Nephron (organoid): ENCODE measurements at regions not wholly inside any gene's neighbourhood (a gene's known extent, or its start where the extent isn't known, plus 50 kb on each side); places are given as distances from the start of the nearest gene placed in this dataset.
A peak's percentile ranks its signal among the peaks of the same experiment; 100 is the strongest.

Experiments
- H3K27ac Mint-ChIP-seq, 3 experiments: 2 replicates each; pipeline ENCODE4 v1.8.0; 2020; ENCODE audit warnings: mixed read lengths in 3 of 3, mild to moderate bottlenecking in 2 of 3, moderate library complexity in 1 of 3
- H3K27me3 Mint-ChIP-seq: 2 replicates; pipeline ENCODE4 v1.8.0; 2021; ENCODE audit warnings: low read depth, mild to moderate bottlenecking, moderate library complexity, mixed read lengths
- H3K36me3 Mint-ChIP-seq: 2 replicates; pipeline ENCODE4 v1.8.0; 2020; ENCODE audit warnings: low read depth, mixed read lengths
- H3K4me1 Mint-ChIP-seq: 2 replicates; pipeline ENCODE4 v1.8.0; 2020; ENCODE audit warnings: mixed read lengths
- H3K4me3 Mint-ChIP-seq, 3 experiments: 2 replicates each; pipeline ENCODE4 v1.8.0; 2020; ENCODE audit warnings: mild to moderate bottlenecking in 3 of 3, mixed read lengths in 3 of 3, moderate library complexity in 2 of 3
- H3K9me3 Mint-ChIP-seq: 2 replicates; pipeline ENCODE4 v1.8.0; 2020; ENCODE audit warnings: mixed read lengths
- TF ChIP-seq, protein P1 (sequence below), 3 experiments: fragments of 200-600 bp; sonication (generic); IDR thresholded peaks; one replicate each; pipeline ENCODE4 v1.5.0; 2021; ENCODE audit warnings: antibody characterized with exemption in 3 of 3; ENCODE audit not compliant: unreplicated experiment in 3 of 3

DNA sequence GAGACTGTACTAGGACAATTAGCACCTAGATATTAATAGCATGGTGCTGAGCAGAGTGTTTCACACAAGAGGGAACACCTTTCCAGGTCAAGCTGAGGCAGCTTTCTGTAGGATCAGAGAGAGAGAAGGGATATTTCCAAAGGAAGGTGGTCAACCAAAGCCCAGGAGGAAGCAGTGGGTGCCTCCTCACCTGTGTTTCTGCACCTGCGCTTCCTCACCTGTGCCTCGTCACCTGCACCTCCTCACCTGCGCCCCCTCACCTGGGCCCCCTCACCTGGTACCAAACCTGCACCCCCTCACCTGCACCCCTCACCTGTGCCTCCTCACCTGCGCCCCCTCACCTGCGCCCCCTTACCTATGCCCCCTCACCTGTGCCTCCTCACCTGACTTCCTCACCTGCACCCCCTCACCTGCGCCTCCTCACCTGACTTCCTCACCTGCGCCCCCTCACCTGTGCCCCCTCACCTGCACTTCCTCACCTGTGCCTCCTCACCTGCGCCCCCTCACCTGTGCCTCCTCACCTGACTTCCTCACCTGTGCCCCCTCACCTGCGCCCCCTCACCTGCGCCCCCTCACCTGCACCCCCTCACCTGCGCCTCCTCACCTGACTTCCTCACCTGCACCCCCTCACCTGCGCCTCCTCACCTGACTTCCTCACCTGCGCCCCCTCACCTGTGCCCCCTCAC, 67.9 kb downstream of the TTLL2 start:
- peak overlapping the region in 1 of 3 experiments; percentile 75 for H3K27ac Mint-ChIP-seq
- no peaks in the 10 kb centered on the region for H3K36me3 Mint-ChIP-seq
- no peaks in the 10 kb centered on the region for H3K9me3 Mint-ChIP-seq
- peaks cover 11% of the 10 kb centered on the region for H3K4me1 Mint-ChIP-seq
- H3K4me3 Mint-ChIP-seq = no peak overlapping the region
- H3K27me3 Mint-ChIP-seq = peaks cover 20% of the 10 kb centered on the region
- TF ChIP-seq, protein P1, sequence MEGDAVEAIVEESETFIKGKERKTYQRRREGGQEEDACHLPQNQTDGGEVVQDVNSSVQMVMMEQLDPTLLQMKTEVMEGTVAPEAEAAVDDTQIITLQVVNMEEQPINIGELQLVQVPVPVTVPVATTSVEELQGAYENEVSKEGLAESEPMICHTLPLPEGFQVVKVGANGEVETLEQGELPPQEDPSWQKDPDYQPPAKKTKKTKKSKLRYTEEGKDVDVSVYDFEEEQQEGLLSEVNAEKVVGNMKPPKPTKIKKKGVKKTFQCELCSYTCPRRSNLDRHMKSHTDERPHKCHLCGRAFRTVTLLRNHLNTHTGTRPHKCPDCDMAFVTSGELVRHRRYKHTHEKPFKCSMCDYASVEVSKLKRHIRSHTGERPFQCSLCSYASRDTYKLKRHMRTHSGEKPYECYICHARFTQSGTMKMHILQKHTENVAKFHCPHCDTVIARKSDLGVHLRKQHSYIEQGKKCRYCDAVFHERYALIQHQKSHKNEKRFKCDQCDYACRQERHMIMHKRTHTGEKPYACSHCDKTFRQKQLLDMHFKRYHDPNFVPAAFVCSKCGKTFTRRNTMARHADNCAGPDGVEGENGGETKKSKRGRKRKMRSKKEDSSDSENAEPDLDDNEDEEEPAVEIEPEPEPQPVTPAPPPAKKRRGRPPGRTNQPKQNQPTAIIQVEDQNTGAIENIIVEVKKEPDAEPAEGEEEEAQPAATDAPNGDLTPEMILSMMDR (IDR thresholded peaks at IDR 0.05; ENCODE audit: unreplicated experiment in 3 of 3) = no peak

DNA sequence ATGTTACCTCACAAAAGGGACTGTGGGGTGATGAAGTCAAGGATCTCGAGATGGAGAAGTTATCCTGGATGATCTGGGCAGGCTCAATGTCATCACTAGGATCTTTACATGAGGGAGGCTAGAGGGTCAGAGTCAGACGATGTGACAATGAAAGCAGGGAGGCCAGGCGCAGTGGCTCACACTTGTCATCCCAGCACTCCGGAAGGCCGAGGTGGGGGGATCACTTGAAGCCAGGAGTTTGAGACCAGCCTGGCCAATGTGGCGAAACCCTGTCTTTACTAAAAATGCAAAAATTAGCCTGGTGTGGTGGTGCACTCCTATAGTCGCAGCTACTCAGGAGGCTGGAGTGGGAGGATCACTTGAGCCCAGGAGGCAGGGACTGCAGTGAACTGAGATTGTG, 68.8 kb downstream of the TTLL2 start:
- peaks cover 11% of the 10 kb centered on the region for H3K4me1 Mint-ChIP-seq
- H3K4me3 Mint-ChIP-seq = no peak overlapping the region
- no peaks in the 10 kb centered on the region for H3K9me3 Mint-ChIP-seq
- TF ChIP-seq, protein P1 (IDR thresholded peaks at IDR 0.05; ENCODE audit: unreplicated experiment in 3 of 3) = no peak
- no peaks in the 10 kb centered on the region for H3K36me3 Mint-ChIP-seq
- no peak overlapping the region for H3K27ac Mint-ChIP-seq
- peaks cover 24% of the 10 kb centered on the region for H3K27me3 Mint-ChIP-seq

DNA sequence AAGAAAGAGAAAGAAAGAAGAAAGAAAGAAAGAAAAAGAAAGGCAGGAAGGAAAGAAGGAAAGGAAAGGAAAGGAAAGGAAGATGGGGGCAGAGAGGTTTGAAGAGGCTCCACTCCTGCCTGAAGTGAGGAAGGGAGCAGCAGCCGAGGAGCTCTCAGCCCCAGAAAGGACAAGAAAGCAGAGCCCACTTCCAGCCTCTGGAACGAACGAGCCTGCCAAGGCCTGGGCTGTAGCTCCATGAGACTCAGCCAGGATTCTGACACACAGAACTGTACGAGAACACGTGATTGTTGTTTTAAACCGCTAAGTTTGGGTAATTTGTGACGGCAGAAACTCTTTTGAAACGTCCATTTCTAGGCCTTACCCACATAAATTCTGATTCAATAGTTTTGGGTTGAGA, 69.5 kb downstream of the TTLL2 start:
- Mint-ChIP-seq H3K36me3 (no peaks in the 10 kb centered on the region), H3K4me3 (no peak overlapping the region), H3K9me3 (no peaks in the 10 kb centered on the region), H3K27me3 (peaks cover 24% of the 10 kb centered on the region), H3K27ac (no peak overlapping the region), H3K4me1 (peaks cover 11% of the 10 kb centered on the region)
- TF ChIP-seq, protein P1 (IDR thresholded peaks at IDR 0.05; ENCODE audit: unreplicated experiment in 3 of 3) = no peak

DNA sequence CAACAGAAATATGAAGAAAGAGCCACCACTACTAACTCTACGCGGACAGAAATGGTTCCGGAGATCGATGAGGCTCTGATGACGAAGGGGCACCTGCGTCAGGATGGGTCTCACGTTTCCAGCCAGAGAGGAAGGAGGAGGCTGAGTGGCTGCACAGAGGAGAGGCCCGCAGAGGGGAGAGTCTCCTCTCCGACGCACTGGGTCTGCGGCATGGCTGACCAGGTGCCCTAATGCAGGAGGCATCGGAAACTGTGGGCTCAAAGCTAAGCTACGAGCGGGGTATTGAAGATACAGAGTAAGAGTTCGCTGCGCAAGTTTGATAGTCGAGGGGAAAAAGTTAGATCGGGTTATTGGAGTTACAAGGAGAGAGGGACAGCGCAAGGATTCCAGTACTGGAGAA, 69.9 kb downstream of the TTLL2 start:
- Mint-ChIP-seq H3K9me3 (no peaks in the 10 kb centered on the region), H3K4me1 (peaks cover 11% of the 10 kb centered on the region), H3K27ac (no peak overlapping the region), H3K27me3 (peaks cover 24% of the 10 kb centered on the region), H3K4me3 (no peak overlapping the region), H3K36me3 (no peaks in the 10 kb centered on the region)
- TF ChIP-seq, protein P1 (IDR thresholded peaks at IDR 0.05; ENCODE audit: unreplicated experiment in 3 of 3) = no peak

DNA sequence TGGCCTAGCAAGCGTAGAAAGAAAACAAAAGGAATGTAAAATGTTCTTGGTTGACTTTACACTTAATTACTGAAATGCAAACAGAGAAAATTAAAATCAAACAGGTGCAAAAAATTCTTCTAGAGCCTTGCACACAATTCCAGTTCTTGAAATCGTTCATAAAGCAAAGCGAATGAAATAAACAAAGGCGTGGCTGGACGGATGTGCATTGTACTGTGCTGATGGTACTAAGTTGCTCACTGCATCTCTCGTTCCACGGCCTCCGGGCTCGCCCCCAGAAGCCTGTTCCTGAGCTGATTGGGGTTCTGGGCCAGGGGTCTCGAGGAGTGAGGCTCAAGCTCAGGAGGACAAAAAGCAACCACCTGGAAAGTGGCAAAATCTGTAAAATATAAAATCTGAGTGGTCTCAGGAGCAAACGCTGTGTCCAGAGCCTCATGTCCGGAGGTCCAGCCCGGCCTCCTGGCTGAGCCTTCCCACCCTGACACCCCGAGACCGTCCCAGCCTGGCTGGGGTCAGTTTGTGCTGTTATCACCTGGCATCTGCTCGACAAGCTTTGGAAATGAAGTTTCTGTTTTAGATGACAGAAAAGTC, 71.3 kb downstream of the TTLL2 start:
- Mint-ChIP-seq H3K27me3 (peaks cover 24% of the 10 kb centered on the region), H3K4me3 (no peak overlapping the region), H3K9me3 (no peaks in the 10 kb centered on the region), H3K36me3 (no peaks in the 10 kb centered on the region), H3K4me1 (peaks cover 11% of the 10 kb centered on the region), H3K27ac (no peak overlapping the region)
- TF ChIP-seq, protein P1 (IDR thresholded peaks at IDR 0.05; ENCODE audit: unreplicated experiment in 3 of 3) = no peak
